ENCODE measurements at regions not wholly inside any gene's neighbourhood (a gene's known extent, or its start where the extent isn't known, plus 50 kb on each side); places are given as distances from the start of the nearest gene placed in this dataset.

DNA sequence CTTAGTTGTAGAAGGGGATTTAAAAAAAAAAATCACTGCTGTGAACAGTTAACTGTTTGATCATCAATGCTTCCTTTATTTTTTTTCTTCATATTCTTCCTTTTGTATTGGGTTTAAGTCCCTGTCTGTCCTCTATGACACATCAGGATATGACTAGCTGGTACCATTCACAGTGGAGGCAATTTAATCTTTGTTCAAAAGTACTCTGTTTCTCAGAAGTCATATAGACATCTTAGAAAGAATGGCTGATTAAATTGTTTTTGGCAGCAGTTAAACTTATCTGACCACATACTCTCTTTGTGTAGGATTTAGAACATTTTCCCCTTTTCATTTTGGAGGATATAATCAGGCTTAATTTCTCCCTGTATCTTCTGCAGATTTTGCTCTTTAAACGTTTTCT is 807.8 kb upstream of the CDH2 start (continued):
- TF ChIP-seq, protein P1, sequence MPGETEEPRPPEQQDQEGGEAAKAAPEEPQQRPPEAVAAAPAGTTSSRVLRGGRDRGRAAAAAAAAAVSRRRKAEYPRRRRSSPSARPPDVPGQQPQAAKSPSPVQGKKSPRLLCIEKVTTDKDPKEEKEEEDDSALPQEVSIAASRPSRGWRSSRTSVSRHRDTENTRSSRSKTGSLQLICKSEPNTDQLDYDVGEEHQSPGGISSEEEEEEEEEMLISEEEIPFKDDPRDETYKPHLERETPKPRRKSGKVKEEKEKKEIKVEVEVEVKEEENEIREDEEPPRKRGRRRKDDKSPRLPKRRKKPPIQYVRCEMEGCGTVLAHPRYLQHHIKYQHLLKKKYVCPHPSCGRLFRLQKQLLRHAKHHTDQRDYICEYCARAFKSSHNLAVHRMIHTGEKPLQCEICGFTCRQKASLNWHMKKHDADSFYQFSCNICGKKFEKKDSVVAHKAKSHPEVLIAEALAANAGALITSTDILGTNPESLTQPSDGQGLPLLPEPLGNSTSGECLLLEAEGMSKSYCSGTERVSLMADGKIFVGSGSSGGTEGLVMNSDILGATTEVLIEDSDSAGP (CRISPR knock-in tag; IDR thresholded peaks at IDR 0.05; ENCODE audit: borderline replicate concordance) = no peak
- TF ChIP-seq ZNF33B (CRISPR knock-in tag; IDR thresholded peaks at IDR 0.05) = no peak

DNA sequence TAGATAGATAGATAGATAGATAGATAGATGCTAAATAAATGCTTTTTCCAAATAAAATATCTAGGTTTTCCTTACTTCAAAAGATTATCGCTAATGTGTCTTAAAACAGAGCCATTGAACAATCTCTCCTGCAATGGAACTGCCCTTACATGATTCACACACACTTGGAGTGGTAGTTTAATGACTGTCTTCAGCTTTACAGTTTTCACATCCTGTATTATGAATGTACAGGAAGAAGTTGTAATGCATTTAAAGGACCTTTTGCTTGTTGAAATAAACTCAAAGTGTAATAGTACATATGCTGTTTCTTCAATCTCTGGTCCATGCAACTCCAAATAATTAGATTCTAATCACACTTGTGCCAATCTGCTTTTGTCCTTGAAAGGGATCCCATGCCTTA is 797.6 kb upstream of the CDH2 start:
- DNase-seq (ENCODE audit: low spot score) = no peak
- 12% methylated on average over 1 of the region's 1 CpG for WGBS (ENCODE audit: low lambda C conversion rate)
- no TSS peak for BruUV-seq (replicated peaks)
- Histone ChIP-seq H2AFZ (ENCODE audit: low read length) (no peak overlapping the region), H3K36me3 (replicated peaks in 1 of 2; ENCODE audit: control insufficient read depth in 1 of 2, insufficient read depth in 2 of 2, low read length in 2 of 2) (no peaks in the 10 kb centered on the region), H3K27me3 (ENCODE audit: control insufficient read depth in 1 of 2, insufficient read depth in 2 of 2, low read length in 2 of 2) (no peaks in the 10 kb centered on the region), H3K27ac (ENCODE audit: extremely low read length, insufficient read depth, low read length) (no peak overlapping the region), H3K79me2 (ENCODE audit: insufficient read depth, low read length) (no peaks in the 10 kb centered on the region), H3K9ac (ENCODE audit: insufficient read depth, low read depth, low read length) (no peak overlapping the region), H3K4me3 (replicated peaks in 1 of 3; ENCODE audit: insufficient read depth in 1 of 3, low read depth in 2 of 3, low read length in 3 of 3) (no peak overlapping the region), H3K9me3 (ENCODE audit: low read length) (no peaks in the 10 kb centered on the region), H3K4me2 (ENCODE audit: low read depth, low read length) (no peak overlapping the region), H3K4me1 (ENCODE audit: insufficient read depth, low read length) (no peaks in the 10 kb centered on the region), H4K20me1 (ENCODE audit: insufficient read depth, low read length) (no peaks in the 10 kb centered on the region)
- no peak for ATAC-seq
- ChIA-PET POLR2A (no interaction called here), CTCF (ENCODE audit: low intra/inter-chr PET ratio, low total read pairs) (no interaction called here)
- TF ChIP-seq ZNF546 (CRISPR knock-in tag; conservative IDR thresholded peaks at IDR 0.05) = no peak
- no peak for TF ChIP-seq ADNP (CRISPR knock-in tag; IDR thresholded peaks at IDR 0.05)
- TF ChIP-seq POLR2G (IDR thresholded peaks at IDR 0.05; ENCODE audit: low read depth, low read length) = no peak
- TF ChIP-seq ZNF781 (CRISPR knock-in tag; IDR thresholded peaks at IDR 0.05; ENCODE audit: borderline replicate concordance, not compliant biosample characterization) = no peak
- TF ChIP-seq RAD21 (CRISPR knock-in tag; IDR thresholded peaks at IDR 0.05) = no peak
- TF ChIP-seq, protein P2, sequence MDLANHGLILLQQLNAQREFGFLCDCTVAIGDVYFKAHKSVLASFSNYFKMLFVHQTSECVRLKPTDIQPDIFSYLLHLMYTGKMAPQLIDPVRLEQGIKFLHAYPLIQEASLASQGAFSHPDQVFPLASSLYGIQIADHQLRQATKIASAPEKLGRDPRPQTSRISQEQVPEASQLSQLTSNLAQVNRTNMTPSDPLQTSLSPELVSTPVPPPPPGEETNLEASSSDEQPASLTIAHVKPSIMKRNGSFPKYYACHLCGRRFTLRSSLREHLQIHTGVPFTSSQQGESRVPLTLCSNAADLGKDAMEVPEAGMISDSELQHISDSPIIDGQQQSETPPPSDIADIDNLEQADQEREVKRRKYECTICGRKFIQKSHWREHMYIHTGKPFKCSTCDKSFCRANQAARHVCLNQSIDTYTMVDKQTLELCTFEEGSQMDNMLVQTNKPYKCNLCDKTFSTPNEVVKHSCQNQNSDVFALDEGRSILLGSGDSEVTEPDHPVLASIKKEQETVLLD (CRISPR knock-in tag; IDR thresholded peaks at IDR 0.05; ENCODE audit: low read depth) = no peak
- in situ Hi-C loops (cut with HindIII; ENCODE audit: extremely low pct_ligation_motif_present, low pct_unique_long_range_greater_than_20kb) (no loop called here), intact Hi-C loops (cut with micrococcal nuclease; ENCODE audit: unreplicated experiment) (no loop called here)
- no peak for FAIRE-seq
